PC-3 (cell line): ENCODE measurements at regions not wholly inside any gene's neighbourhood (a gene's known extent, or its start where the extent isn't known, plus 50 kb on each side); places are given as distances from the start of the nearest gene placed in this dataset.

Experiments
- ATAC-seq: fragments of 200-7000 bp; cut with Tn5 transposase; 2 replicates; pipeline ENCODE4 v1.9.1; 2020; ENCODE audit warnings: mild to moderate bottlenecking, moderate library complexity
- BruUV-seq: library from RNA; stranded (reverse); fragments of 400-500 nt; replicated peaks from 2 replicates; lab custom pipeline; 2021; lab: Mats Ljungman, UMichigan
- CTCF ChIA-PET: fragments of 300-600 bp; sonication (Branson Sonifier 250); formaldehyde crosslinking; loops from one replicate; lab custom pipeline; 2022; ENCODE audit warnings: antibody characterized with exemption; lab: Charles Lee
- POLR2A ChIA-PET: fragments of 300-600 bp; sonication (Branson Sonifier 250); formaldehyde crosslinking; loops from one replicate; lab custom pipeline; 2022; ENCODE audit warnings: antibody characterized with exemption; ENCODE audit not compliant: unreplicated experiment; lab: Charles Lee
- DNase-seq: peaks from one replicate; pipeline ENCODE4 v3.0.0-alpha.2; 2015
- H2AFZ ChIP-seq: fragments of 300-600 bp; sonication (generic); 2 replicates; pipeline ENCODE4 v1.6.0; 2016; ENCODE audit warnings: antibody characterized with exemption, low read length
- H3F3A ChIP-seq: fragments of 300-600 bp; sonication (generic); one replicate; pipeline ENCODE4 v1.6.0; 2017; ENCODE audit warnings: antibody characterized with exemption, low read length, control low read depth, mild to moderate bottlenecking; ENCODE audit not compliant: unreplicated experiment
- H3K27ac ChIP-seq: fragments of 300-600 bp; sonication (generic); 2 replicates; pipeline ENCODE4 v1.5.1; 2016; ENCODE audit warnings: mild to moderate bottlenecking, low read length
- H3K27me3 ChIP-seq: fragments of 300-600 bp; sonication (generic); 2 replicates; pipeline ENCODE4 v1.6.1; 2016; ENCODE audit warnings: low read length, mixed read lengths
- H3K36me3 ChIP-seq: fragments of 300-600 bp; sonication (generic); 2 replicates; pipeline ENCODE4 v1.6.1; 2016; ENCODE audit warnings: low read depth, mixed run types, low read length, mixed read lengths
- H3K4me1 ChIP-seq: fragments of 300-600 bp; sonication (generic); 2 replicates; pipeline ENCODE4 v1.5.1; 2016; ENCODE audit warnings: low read length; ENCODE audit not compliant: insufficient read depth
- H3K4me2 ChIP-seq: fragments of 300-600 bp; sonication (generic); 2 replicates; pipeline ENCODE4 v1.6.0; 2016; ENCODE audit warnings: low read length
- H3K4me3 ChIP-seq: fragments of 300-600 bp; sonication (generic); 2 replicates; pipeline ENCODE4 v1.5.1; 2016; ENCODE audit warnings: mild to moderate bottlenecking, low read length, mixed read lengths
- H3K79me2 ChIP-seq: fragments of 300-600 bp; sonication (generic); 2 replicates; pipeline ENCODE4 v1.6.1; 2017; ENCODE audit warnings: low read length, mixed read lengths
- H3K9ac ChIP-seq: fragments of 300-600 bp; sonication (generic); 2 replicates; pipeline ENCODE4 v1.6.0; 2016; ENCODE audit warnings: mild to moderate bottlenecking, low read length
- H3K9me2 ChIP-seq: fragments of 300-600 bp; sonication (generic); replicated peaks from 2 replicates; pipeline ENCODE4 v1.6.1; 2016; ENCODE audit warnings: mixed run types, low read length, mixed read lengths
- H3K9me3 ChIP-seq: fragments of 300-600 bp; sonication (generic); 2 replicates; pipeline ENCODE4 v1.6.1; 2016; ENCODE audit warnings: low read length, mixed read lengths
- H4K20me1 ChIP-seq: fragments of 300-600 bp; sonication (generic); 2 replicates; pipeline ENCODE4 v1.6.1; 2016; ENCODE audit warnings: low read length, mixed read lengths
- EZH2 ChIP-seq: fragments of 300-600 bp; sonication (generic); IDR thresholded peaks from one replicate; pipeline ENCODE4 v1.6.1; 2017; ENCODE audit warnings: antibody characterized with exemption, mild to moderate bottlenecking, low read length; ENCODE audit not compliant: unreplicated experiment
- EZH2phosphoT487 ChIP-seq: fragments of 300-600 bp; sonication (generic); IDR thresholded peaks from 2 replicates; pipeline ENCODE4 v1.6.1; 2018; ENCODE audit warnings: mild to moderate bottlenecking, antibody characterized with exemption, low read length, borderline replicate concordance
- intact Hi-C: fragments of 100-400 bp; cut with micrococcal nuclease; formaldehyde crosslinking; loops from 2 replicates; pipeline ENCODE4 v1.9.0; 2023
- TF ChIP-seq, protein P1 (sequence below): fragments of 300-600 bp; sonication (generic); conservative IDR thresholded peaks from 2 replicates; pipeline ENCODE4 v1.5.1; 2017; ENCODE audit warnings: antibody characterized with exemption, low read depth, mild to moderate bottlenecking, low read length

DNA sequence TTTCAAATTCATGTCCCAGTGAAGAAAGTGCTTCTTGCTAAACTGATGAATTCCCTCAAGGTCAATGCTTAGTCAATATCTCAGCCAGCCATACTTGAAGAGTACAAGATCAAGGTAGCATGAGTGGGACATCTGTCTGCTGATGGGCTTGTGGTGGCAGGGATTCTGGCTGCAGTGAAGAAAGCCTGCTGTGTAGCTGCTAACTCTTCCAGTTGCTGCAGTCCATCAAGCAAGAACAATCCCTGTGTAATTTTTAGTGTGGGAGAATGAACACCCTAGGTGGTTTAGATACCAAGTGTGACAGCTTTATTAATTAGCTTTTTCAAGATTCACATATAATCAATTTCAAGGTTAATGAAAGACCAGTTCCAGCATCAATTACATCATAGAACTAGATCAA is 443.9 kb downstream of the TAF11L14 start:
- no TSS peak for BruUV-seq

DNA sequence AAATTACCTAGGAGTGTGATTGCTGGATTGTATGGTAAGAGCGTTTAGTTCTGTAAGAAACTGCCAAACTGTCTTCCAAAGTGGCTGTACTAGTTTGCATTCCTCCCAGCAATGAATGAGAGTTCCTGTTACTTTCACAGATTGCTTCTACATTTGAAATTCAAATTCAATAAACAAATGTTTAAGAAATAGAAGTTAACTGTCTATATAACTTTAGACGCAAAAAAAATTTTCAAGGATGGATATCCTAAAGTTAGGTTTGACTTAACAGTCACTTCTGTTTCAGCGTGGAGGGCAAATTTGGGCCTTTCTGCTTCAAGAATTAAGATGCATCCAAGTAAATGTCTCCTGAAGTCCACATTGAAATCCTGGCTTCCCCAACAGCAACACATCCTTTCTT is 445.6 kb downstream of the TAF11L14 start:
- no peaks in the 10 kb centered on the region for H4K20me1 ChIP-seq
- no peak for DNase-seq
- H3K27ac ChIP-seq = no peak overlapping the region
- H3F3A ChIP-seq = no peaks in the 10 kb centered on the region
- no peaks in the 10 kb centered on the region for H3K36me3 ChIP-seq
- TF ChIP-seq, protein P1, sequence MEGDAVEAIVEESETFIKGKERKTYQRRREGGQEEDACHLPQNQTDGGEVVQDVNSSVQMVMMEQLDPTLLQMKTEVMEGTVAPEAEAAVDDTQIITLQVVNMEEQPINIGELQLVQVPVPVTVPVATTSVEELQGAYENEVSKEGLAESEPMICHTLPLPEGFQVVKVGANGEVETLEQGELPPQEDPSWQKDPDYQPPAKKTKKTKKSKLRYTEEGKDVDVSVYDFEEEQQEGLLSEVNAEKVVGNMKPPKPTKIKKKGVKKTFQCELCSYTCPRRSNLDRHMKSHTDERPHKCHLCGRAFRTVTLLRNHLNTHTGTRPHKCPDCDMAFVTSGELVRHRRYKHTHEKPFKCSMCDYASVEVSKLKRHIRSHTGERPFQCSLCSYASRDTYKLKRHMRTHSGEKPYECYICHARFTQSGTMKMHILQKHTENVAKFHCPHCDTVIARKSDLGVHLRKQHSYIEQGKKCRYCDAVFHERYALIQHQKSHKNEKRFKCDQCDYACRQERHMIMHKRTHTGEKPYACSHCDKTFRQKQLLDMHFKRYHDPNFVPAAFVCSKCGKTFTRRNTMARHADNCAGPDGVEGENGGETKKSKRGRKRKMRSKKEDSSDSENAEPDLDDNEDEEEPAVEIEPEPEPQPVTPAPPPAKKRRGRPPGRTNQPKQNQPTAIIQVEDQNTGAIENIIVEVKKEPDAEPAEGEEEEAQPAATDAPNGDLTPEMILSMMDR = no peak
- TF ChIP-seq EZH2phosphoT487 (no peak), EZH2 (no peak)
- intact Hi-C loops = no loop called here
- H3K79me2 ChIP-seq = no peaks in the 10 kb centered on the region
- no peak for ATAC-seq
- H3K4me1 ChIP-seq = no peaks in the 10 kb centered on the region
- ChIA-PET POLR2A (no interaction called here), CTCF (no interaction called here)
- no peak overlapping the region for H3K4me3 ChIP-seq
- H2AFZ ChIP-seq = no peak overlapping the region
- no peaks in the 10 kb centered on the region for H3K9me3 ChIP-seq
- no peaks in the 10 kb centered on the region for H3K9me2 ChIP-seq
- BruUV-seq = no TSS peak
- no peak overlapping the region for H3K9ac ChIP-seq
- H3K4me2 ChIP-seq = no peak overlapping the region
- no peaks in the 10 kb centered on the region for H3K27me3 ChIP-seq

More for the DNA sequence above, 443.9 kb downstream of the TAF11L14 start:
- Histone ChIP-seq H3K9me3 (no peaks in the 10 kb centered on the region), H3K4me3 (no peak overlapping the region), H3K79me2 (no peaks in the 10 kb centered on the region), H3K27ac (no peak overlapping the region), H3F3A (no peaks in the 10 kb centered on the region), H3K27me3 (no peaks in the 10 kb centered on the region), H2AFZ (no peak overlapping the region), H3K4me1 (no peaks in the 10 kb centered on the region), H3K4me2 (no peak overlapping the region), H3K9ac (no peak overlapping the region), H4K20me1 (no peaks in the 10 kb centered on the region), H3K36me3 (no peaks in the 10 kb centered on the region), H3K9me2 (no peaks in the 10 kb centered on the region)
- intact Hi-C loops = no loop called here
- POLR2A ChIA-PET = no interaction called here
- TF ChIP-seq EZH2phosphoT487 (no peak), EZH2 (no peak)
- TF ChIP-seq, protein P1 = no peak
- CTCF ChIA-PET = no interaction called here
- ATAC-seq (no peak), DNase-seq (no peak)

DNA sequence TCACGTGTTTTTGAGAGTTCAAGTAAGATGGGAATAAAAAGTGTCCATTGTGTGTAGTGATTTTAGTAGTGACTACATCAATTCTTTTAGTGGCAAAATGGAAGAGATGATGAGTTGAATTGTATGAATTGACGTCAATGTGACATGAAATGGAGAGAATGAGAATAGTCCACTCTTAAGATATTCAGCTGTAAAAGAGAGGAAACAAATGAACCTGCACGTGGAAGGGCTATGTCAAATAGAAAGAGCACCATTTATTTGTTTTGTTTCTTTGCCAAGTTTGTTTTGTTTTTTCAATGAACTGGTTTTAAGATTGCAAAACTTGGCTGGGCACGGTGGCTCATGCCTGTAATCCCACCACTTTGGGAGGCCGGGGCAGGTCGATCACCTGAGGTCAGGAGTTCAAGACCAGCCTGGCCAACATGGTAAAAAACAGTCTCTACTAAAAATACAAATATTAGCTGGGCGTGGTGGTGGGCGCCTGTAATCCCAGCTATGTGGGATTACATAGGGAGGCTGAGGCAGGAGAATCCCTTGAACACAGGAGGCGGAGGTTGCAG is 453.8 kb downstream of the TAF11L14 start:
- no peak for TF ChIP-seq EZH2phosphoT487
- Histone ChIP-seq H3K79me2 (no peaks in the 10 kb centered on the region), H3K4me2 (no peak overlapping the region), H3F3A (no peaks in the 10 kb centered on the region), H4K20me1 (no peaks in the 10 kb centered on the region), H3K9me2 (no peaks in the 10 kb centered on the region), H3K9ac (no peak overlapping the region), H3K27ac (no peak overlapping the region), H3K4me3 (no peak overlapping the region), H3K4me1 (peaks cover 8% of the 10 kb centered on the region; the same call in 1 of the 2 replicates), H2AFZ (no peak overlapping the region), H3K36me3 (no peaks in the 10 kb centered on the region), H3K27me3 (no peaks in the 10 kb centered on the region), H3K9me3 (no peaks in the 10 kb centered on the region)
- no TSS peak for BruUV-seq
- CTCF ChIA-PET = no interaction called here
- intact Hi-C loops = no loop called here
- DNase-seq = no peak
- POLR2A ChIA-PET = no interaction called here
- no peak for ATAC-seq
